ENCODE measurements at regions not wholly inside any gene's neighbourhood (a gene's known extent, or its start where the extent isn't known, plus 50 kb on each side); places are given as distances from the start of the nearest gene placed in this dataset.
"Not testable (repeated sequence)": the region's sequence is repeated elsewhere in the genome, so short reads cannot be mapped to it uniquely, and the experiment has no call there.

GRCh38 chr13:48851707-48852106 lies 124.0 kb upstream of the FNDC3A start:
- DNase-seq = no peak

- no peak for DNase-seq
These were observed 122.6 kb upstream of the FNDC3A start for GRCh38 chr13:48852911-48853727.

GRCh38 chr13:48853728-48854102 lies 122.0 kb upstream of the FNDC3A start:
- no peak for DNase-seq

- DNase-seq = no peak
These were observed 118.1 kb upstream of the FNDC3A start for GRCh38 chr13:48857576-48857975.

GRCh38 chr13:48858122-48858902 lies 117.4 kb upstream of the FNDC3A start:
- no peak for DNase-seq

- DNase-seq = no peak
These were observed 116.2 kb upstream of the FNDC3A start for GRCh38 chr13:48859272-48860105.

- DNase-seq = no peak
These were observed 115.3 kb upstream of the FNDC3A start for GRCh38 chr13:48860364-48860763.

- no peak for DNase-seq
These were observed 113.1 kb upstream of the FNDC3A start for GRCh38 chr13:48862572-48862971.

GRCh38 chr13:48864100-48864499 lies 111.6 kb upstream of the FNDC3A start:
- no peak for DNase-seq

- DNase-seq = no peak
These were observed 109.5 kb upstream of the FNDC3A start for GRCh38 chr13:48866249-48866648.

- no peak for DNase-seq
These were observed 102.6 kb upstream of the FNDC3A start for GRCh38 chr13:48873081-48873480.

GRCh38 chr13:48873587-48873986 lies 102.1 kb upstream of the FNDC3A start:
- DNase-seq = no peak

- no peak for DNase-seq
These were observed 101.5 kb upstream of the FNDC3A start for GRCh38 chr13:48874165-48874564.

- no peak for DNase-seq
These were observed 100.7 kb upstream of the FNDC3A start for GRCh38 chr13:48875047-48875446.

GRCh38 chr13:48876289-48876688 lies 99.4 kb upstream of the FNDC3A start:
- DNase-seq = no peak

- no peak for DNase-seq
These were observed 96.3 kb upstream of the FNDC3A start for GRCh38 chr13:48879432-48879831.

- no peak for DNase-seq
These were observed 95.9 kb upstream of the FNDC3A start for GRCh38 chr13:48879854-48880253.

- DNase-seq = not testable (repeated sequence)
These were observed 91.9 kb upstream of the FNDC3A start for GRCh38 chr13:48883786-48884185.

GRCh38 chr13:48885027-48885395 lies 90.7 kb upstream of the FNDC3A start:
- no peak for DNase-seq

- DNase-seq = no peak
These were observed 87.1 kb upstream of the FNDC3A start for GRCh38 chr13:48888613-48889012.

GRCh38 chr13:48890391-48890790 lies 85.3 kb upstream of the FNDC3A start:
- no peak for DNase-seq

- DNase-seq = no peak
These were observed 84.1 kb upstream of the FNDC3A start for GRCh38 chr13:48891586-48891985.

- no peak for DNase-seq
These were observed 83.5 kb upstream of the FNDC3A start for GRCh38 chr13:48892053-48892687.

Data from effector CD4-positive, alpha-beta T cell (primary cell).